HG02623 (cell line): ENCODE measurements at regions not wholly inside any gene's neighbourhood (a gene's known extent, or its start where the extent isn't known, plus 50 kb on each side); places are given as distances from the start of the nearest gene placed in this dataset.
"Not testable (repeated sequence)": the region's sequence is repeated elsewhere in the genome, so short reads cannot be mapped to it uniquely, and the experiment has no call there.

Source experiments
- ATAC-seq: cut with Tn5 transposase; IDR thresholded peaks from one replicate; pipeline ENCODE4 v1.9.1; 2021; ENCODE audit warnings: moderate library complexity; ENCODE audit not compliant: unreplicated experiment

DNA sequence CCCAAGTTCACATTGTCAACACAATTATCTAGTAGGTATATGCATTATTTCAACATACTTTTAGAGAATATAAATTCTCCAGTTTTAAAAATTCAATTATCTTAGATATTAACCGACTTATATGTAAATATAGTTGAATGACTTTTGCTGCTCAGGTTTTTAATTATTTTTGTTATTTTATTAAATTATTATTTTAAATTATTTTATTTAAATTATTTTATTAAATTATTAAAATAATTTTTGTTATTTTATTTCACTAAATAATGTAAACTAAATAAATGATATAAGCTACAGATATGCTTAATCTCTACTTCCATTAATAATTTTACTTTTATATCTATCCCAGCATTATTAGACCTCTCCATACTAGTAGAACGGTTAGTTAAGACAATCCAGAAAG, 544.3 kb upstream of the ARRDC3 start:
- no peak for ATAC-seq

GRCh38 chr5:91925249-91925648, 542.1 kb upstream of the ARRDC3 start:
- no peak for ATAC-seq

- ATAC-seq, result not testable (repeated sequence)
These were observed 534.1 kb upstream of the ARRDC3 start for GRCh38 chr5:91917037-91917814.

DNA sequence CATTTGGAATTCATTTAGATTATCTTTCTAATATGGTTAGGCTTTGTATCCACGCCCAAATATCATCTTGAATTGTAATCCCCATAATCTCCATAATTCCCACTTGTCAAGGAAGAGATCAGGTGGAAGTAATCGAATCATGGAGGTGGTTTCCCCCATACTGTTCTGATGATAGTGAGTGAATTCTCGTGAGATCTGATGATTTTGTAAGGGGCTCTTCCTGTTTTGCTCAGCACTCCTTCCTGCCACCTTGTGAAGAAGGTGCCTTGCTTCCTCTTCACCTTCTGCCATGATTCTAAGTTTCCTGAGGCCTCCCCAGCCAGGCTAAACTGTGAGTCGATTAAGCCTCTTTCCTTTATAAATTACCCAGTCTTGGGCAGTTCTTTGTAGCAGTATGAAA, 527.5 kb upstream of the ARRDC3 start:
- ATAC-seq, result no peak

GRCh38 chr5:91910247-91910646, 527.1 kb upstream of the ARRDC3 start:
- no peak for ATAC-seq

DNA sequence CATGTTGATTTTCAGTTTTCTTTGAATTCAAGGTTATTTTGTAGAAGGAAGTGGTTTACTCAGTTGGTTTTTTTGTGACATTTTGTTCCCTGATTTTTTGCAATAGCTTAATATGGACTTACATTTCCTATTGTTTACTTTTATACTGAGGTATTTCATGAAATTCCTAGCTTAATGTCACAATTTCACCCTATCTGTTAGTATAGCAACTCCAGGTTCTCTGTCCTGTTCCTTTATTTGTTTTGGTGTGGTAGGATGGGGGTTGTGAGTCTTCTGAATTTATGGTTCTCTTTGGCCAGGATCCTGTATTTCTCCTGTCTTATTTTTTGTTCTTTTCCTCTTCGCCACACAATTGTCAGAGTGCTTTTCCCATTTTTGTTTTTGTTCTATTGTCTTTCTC, 523.4 kb upstream of the ARRDC3 start:
- no peak for ATAC-seq

- ATAC-seq, result no peak
These were observed 522.9 kb upstream of the ARRDC3 start for GRCh38 chr5:91906027-91906426.

DNA sequence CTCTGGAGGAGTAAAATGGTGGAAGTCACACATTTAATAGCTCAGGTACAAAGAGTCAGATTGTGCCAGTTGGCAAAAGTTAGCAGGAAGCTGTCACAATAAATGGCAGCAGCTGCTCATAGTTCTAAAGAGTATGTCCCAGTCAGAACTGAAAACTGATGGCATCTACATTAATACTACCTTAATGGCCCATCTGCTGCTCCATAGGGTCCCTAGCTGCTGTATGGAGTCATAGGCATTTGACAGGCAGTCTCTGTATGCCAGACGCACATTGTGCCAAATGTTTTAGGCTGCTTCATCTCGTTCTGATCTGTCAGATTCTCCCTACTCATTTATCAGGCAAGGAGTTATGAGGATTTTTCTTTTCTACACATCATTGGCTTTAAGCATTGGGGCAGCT, 515.8 kb upstream of the ARRDC3 start:
- no peak for ATAC-seq

GRCh38 chr5:91898019-91898418, 514.9 kb upstream of the ARRDC3 start:
- ATAC-seq, result no peak

DNA sequence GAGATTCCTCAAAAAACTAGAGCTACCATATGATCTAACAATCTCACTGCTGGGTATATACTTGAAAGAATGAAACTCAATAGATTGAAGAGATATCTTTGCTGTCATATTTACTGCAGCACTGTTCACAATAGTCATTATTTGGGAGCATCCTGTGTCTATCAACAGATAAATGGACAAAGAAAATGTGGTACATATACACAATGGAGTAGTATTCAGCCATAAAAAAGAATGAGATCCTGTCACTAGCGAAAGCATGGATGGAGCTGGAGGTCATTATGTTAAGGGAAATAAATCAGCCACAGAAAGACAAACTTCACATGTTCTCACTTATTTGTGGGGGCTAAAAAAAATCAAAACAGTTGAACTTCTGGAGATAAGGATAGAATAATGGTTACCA, 505.7 kb upstream of the ARRDC3 start:
- no peak for ATAC-seq

- no peak for ATAC-seq
These were observed 502.5 kb upstream of the ARRDC3 start for GRCh38 chr5:91885291-91886265.

GRCh38 chr5:91884036-91884435, 500.9 kb upstream of the ARRDC3 start:
- no peak for ATAC-seq

GRCh38 chr5:91875196-91875779, 492.2 kb upstream of the ARRDC3 start:
- ATAC-seq, result no peak

DNA sequence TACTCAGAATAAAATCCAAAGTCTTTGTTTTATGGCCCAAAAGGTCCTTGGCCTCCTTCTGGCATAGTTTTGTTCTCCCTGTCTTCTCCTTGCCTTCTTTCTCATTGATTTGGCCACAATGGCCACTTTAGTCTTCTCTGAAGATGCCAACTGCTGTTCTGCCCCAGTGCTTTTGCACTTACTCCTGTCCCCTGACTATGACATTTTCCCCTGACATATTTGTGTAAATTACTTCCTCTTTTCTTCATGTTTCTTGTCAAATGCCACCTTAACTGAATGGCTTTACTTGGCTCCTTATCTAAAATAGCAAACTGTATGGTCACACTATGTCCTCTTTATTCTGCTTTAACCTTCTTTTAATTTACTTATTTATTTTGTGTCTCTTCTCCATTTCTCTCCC, 484.7 kb upstream of the ARRDC3 start:
- ATAC-seq, result no peak

DNA sequence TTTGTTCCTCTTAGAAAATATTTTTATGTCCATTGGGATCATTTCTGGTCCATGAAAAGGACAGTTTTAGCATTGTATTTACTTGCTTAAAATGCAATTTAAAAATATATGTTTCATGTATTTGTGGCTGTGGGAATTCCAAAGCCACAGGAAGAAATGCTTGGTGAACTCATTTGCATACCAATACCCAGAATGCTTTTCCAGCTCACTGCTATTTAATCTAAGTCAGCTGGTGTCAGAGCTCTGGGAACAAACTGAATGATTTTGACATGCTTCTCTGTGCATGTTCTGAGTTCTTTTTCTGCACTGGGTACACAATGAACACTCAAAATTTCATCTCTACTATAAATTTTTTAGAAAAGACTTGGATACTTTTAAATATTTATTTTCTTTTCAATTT, 482.8 kb upstream of the ARRDC3 start:
- no peak for ATAC-seq

GRCh38 chr5:91864962-91865361, 481.8 kb upstream of the ARRDC3 start:
- ATAC-seq, result no peak

GRCh38 chr5:91851670-91852069, 468.6 kb upstream of the ARRDC3 start:
- no peak for ATAC-seq

DNA sequence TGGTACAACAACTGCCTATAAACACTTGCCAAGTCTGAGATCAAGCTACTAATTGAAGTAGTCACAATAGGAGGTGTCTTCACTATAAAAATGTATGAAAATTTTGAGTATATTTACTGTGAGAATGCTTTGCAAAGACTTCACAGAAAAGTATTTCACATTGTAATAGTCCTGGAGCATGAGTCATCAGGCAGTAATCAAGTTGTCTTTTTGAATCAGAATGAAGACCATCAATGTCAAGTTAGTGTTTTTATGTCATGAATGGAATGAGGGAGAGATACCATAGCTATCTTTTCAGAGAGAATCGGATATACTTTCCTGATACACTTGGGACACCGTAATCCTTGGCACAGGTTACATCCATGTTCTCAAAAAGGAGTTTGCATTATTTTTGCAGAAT, 466.9 kb upstream of the ARRDC3 start:
- ATAC-seq, result no peak

DNA sequence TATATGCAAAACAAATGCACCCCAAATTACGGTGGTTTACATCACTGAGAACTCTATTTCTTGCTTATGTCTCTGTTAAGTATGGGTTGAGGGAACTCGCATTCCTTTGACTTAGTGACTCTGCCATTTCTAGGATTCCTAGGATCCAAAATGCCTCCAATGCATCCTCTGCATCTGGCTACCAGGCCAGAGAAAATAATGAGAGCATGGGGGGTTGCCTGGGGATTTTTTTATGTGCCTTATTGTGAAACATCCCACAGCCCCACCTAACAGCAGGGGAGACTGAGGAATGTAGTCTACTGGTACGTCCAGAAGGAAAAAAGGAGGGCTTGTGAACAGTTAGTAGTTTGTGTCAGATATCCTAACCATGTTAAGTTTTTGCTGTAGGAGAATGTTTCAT, 466.0 kb upstream of the ARRDC3 start:
- ATAC-seq, result no peak

DNA sequence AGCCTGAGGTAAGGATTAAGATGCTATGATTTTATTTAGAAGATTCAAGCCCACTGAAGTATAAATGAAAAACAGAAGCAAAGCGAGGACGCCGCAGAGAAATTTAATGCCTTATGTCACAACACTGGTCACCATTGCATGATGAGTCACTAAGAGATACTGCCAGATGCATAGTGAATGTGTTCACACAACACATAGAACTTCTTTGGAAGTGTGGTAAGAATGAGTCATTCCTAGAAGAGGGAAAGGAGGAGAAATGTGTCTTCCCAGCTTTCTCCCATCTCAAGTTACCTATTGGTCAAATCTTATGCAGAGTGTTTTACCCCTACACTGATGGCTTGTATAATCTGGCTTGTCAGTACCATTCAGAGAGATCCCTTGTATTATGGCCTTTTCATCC, 465.3 kb upstream of the ARRDC3 start:
- ATAC-seq, result no peak

DNA sequence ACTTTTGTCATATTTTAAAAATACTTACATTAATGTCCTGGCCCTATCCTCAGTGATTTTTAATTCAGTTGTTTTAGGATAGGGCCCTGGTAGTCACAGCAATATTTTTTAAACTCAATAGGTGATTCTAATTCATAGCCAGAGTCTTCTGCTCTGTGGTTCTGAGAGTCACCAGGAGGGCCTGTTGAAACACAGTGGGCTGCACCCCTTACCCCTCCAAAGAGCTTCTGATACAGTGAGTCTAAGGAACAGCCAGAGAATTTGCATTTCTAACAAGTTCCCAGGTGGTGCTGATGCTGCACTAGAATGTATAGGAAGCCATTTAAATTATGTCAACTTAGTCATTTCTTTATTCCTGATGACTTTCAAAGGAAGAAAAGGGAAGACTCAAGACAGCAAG, 458.3 kb upstream of the ARRDC3 start:
- ATAC-seq, result no peak

DNA sequence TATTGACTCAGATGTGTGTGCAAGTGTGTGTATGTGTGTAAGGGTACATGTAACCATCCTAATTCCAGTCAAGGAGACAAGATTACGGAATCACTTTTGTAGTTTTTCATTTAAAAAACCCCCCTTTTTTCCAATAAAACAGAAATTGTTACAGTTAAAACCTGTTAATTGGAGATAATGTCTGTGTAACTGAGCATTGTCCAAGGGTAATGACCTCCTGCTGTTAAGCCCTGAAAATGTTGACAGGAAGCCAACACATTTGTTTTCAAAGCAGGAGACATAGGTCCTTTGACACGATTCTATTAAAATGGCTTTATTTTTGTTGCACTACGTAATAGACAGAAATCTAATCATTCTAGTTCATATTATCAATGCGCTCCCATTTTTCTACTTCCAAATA, 457.3 kb upstream of the ARRDC3 start:
- no peak for ATAC-seq
